HG03064 (cell line): ENCODE measurements at regions not wholly inside any gene's neighbourhood (a gene's known extent, or its start where the extent isn't known, plus 50 kb on each side); places are given as distances from the start of the nearest gene placed in this dataset.
"Not testable (repeated sequence)": the region's sequence is repeated elsewhere in the genome, so short reads cannot be mapped to it uniquely, and the experiment has no call there.

ENCODE experiments used
- ATAC-seq: cut with Tn5 transposase; IDR thresholded peaks from one replicate; pipeline ENCODE4 v1.9.1; 2021; ENCODE audit warnings: low read depth; ENCODE audit not compliant: unreplicated experiment

- ATAC-seq = no peak
Observed at GRCh38 chr2:2788076-2788475, 457.0 kb upstream of the MYT1L start.

GRCh38 chr2:2787301-2787907 is 456.3 kb upstream of the MYT1L start:
- ATAC-seq = no peak

GRCh38 chr2:2782007-2782406 is 450.9 kb upstream of the MYT1L start:
- ATAC-seq = no peak

- no peak for ATAC-seq
Observed at GRCh38 chr2:2779727-2780126, 448.7 kb upstream of the MYT1L start.

- no peak for ATAC-seq
Observed at GRCh38 chr2:2777876-2778275, 446.8 kb upstream of the MYT1L start.

GRCh38 chr2:2777213-2777612 is 446.1 kb upstream of the MYT1L start:
- no peak for ATAC-seq

GRCh38 chr2:2775018-2775417 is 443.9 kb upstream of the MYT1L start:
- no peak for ATAC-seq

- no peak for ATAC-seq
Observed at GRCh38 chr2:2773692-2774091, 442.6 kb upstream of the MYT1L start.

- not testable (repeated sequence) for ATAC-seq
Observed at GRCh38 chr2:2773080-2773479, 442.0 kb upstream of the MYT1L start.

- no peak for ATAC-seq
Observed at GRCh38 chr2:2771721-2772411, 440.8 kb upstream of the MYT1L start.

GRCh38 chr2:2769481-2770431 is 438.7 kb upstream of the MYT1L start:
- no peak for ATAC-seq

GRCh38 chr2:2768476-2768875 is 437.4 kb upstream of the MYT1L start:
- ATAC-seq = no peak

- no peak for ATAC-seq
Observed at GRCh38 chr2:2767837-2768236, 436.8 kb upstream of the MYT1L start.

- ATAC-seq = no peak
Observed at GRCh38 chr2:2765839-2766495, 434.9 kb upstream of the MYT1L start.

GRCh38 chr2:2765176-2765800 is 434.2 kb upstream of the MYT1L start:
- no peak for ATAC-seq

- no peak for ATAC-seq
Observed at GRCh38 chr2:2764739-2765138, 433.7 kb upstream of the MYT1L start.

GRCh38 chr2:2764001-2764355 is 432.9 kb upstream of the MYT1L start:
- ATAC-seq = no peak

- no peak for ATAC-seq
Observed at GRCh38 chr2:2763351-2764000, 432.4 kb upstream of the MYT1L start.

GRCh38 chr2:2762913-2763312 is 431.8 kb upstream of the MYT1L start:
- ATAC-seq = no peak
